ENCODE measurements at regions not wholly inside any gene's neighbourhood (a gene's known extent, or its start where the extent isn't known, plus 50 kb on each side); places are given as distances from the start of the nearest gene placed in this dataset.
"Not testable (repeated sequence)": the region's sequence is repeated elsewhere in the genome, so short reads cannot be mapped to it uniquely, and the experiment has no call there.

- no peak for DNase-seq (ENCODE audit: low spot score)
- intact Hi-C loops (cut with DNase I) = loop anchor here (10.0 kb wide), 1 partner anchor 1449 kb away; no protein-coding TSS in a partner anchor
- Histone ChIP-seq H3K27ac (no peak overlapping the region), H3K36me3 (no peaks in the 10 kb centered on the region), H3K27me3 (replicated peaks; ENCODE audit: insufficient read depth) (no peaks in the 10 kb centered on the region), H3K9me3 (no peaks in the 10 kb centered on the region), H3K4me3 (no peak overlapping the region), H3K4me1 (replicated peaks) (no peaks in the 10 kb centered on the region)
- TF ChIP-seq CTCF (IDR thresholded peaks at IDR 0.05) (no peak), POLR2AphosphoS5 (IDR thresholded peaks at IDR 0.05) (no peak), POLR2A (IDR thresholded peaks at IDR 0.05) (no peak)
- 52% methylated on average over 3 of the region's 3 CpGs for WGBS
Measured at GRCh38 chr4:22625311-22625710, 67.4 kb upstream of the GBA3 start.

GRCh38 chr4:22627851-22628250 lies 64.9 kb upstream of the GBA3 start:
- not testable (repeated sequence) for DNase-seq (ENCODE audit: low spot score); H3K9me3 ChIP-seq; H3K36me3 ChIP-seq; H3K27ac ChIP-seq; H3K27me3 ChIP-seq (replicated peaks; ENCODE audit: insufficient read depth); H3K4me1 ChIP-seq (replicated peaks); H3K4me3 ChIP-seq
- intact Hi-C loops (cut with DNase I) = loop anchor here (10.0 kb wide), 1 partner anchor 1447 kb away; no protein-coding TSS in a partner anchor

GRCh38 chr4:22630161-22630975 lies 62.4 kb upstream of the GBA3 start:
- H3K36me3 ChIP-seq; H3K27ac ChIP-seq; H3K27me3 ChIP-seq (replicated peaks; ENCODE audit: insufficient read depth); H3K9me3 ChIP-seq; intact Hi-C loops (cut with DNase I); DNase-seq (ENCODE audit: low spot score); H3K4me1 ChIP-seq (replicated peaks); H3K4me3 ChIP-seq: not testable (repeated sequence)
- WGBS = 39% methylated on average over 11 of the region's 11 CpGs

- H3K27me3 ChIP-seq (replicated peaks; ENCODE audit: insufficient read depth); DNase-seq (ENCODE audit: low spot score); H3K27ac ChIP-seq; H3K9me3 ChIP-seq; H3K4me3 ChIP-seq; H3K36me3 ChIP-seq; H3K4me1 ChIP-seq (replicated peaks); intact Hi-C loops (cut with DNase I): not testable (repeated sequence)
- WGBS = 97% methylated on average over 5 of the region's 5 CpGs
Measured at GRCh38 chr4:22631167-22631566, 61.6 kb upstream of the GBA3 start.

GRCh38 chr4:22634541-22635181 lies 58.1 kb upstream of the GBA3 start:
- DNase-seq (ENCODE audit: low spot score) = no peak
- no peak overlapping the region for H3K4me3 ChIP-seq
- TF ChIP-seq POLR2AphosphoS5 (IDR thresholded peaks at IDR 0.05) (no peak), POLR2A (IDR thresholded peaks at IDR 0.05) (no peak), CTCF (IDR thresholded peaks at IDR 0.05) (no peak)
- no peak overlapping the region for H3K27ac ChIP-seq
- intact Hi-C loops (cut with DNase I) = no loop called here
- WGBS = 90% methylated on average over 65 of the region's 69 CpGs
- no peaks in the 10 kb centered on the region for H3K27me3 ChIP-seq (replicated peaks; ENCODE audit: insufficient read depth)
- H3K9me3 ChIP-seq = no peaks in the 10 kb centered on the region
- no peaks in the 10 kb centered on the region for H3K36me3 ChIP-seq
- H3K4me1 ChIP-seq (replicated peaks) = no peaks in the 10 kb centered on the region

- H3K4me1 ChIP-seq (replicated peaks); H3K36me3 ChIP-seq; H3K27ac ChIP-seq; intact Hi-C loops (cut with DNase I); H3K27me3 ChIP-seq (replicated peaks; ENCODE audit: insufficient read depth); H3K4me3 ChIP-seq; DNase-seq (ENCODE audit: low spot score); H3K9me3 ChIP-seq: not testable (repeated sequence)
- WGBS = 95% methylated on average over 4 of the region's 4 CpGs
Measured at GRCh38 chr4:22635182-22635549, 57.6 kb upstream of the GBA3 start.

- intact Hi-C loops (cut with DNase I) = no loop called here
- Histone ChIP-seq H3K36me3 (no peaks in the 10 kb centered on the region), H3K4me1 (replicated peaks) (no peaks in the 10 kb centered on the region), H3K4me3 (no peak overlapping the region), H3K27ac (no peak overlapping the region), H3K27me3 (replicated peaks; ENCODE audit: insufficient read depth) (no peaks in the 10 kb centered on the region), H3K9me3 (no peaks in the 10 kb centered on the region)
- TF ChIP-seq CTCF (IDR thresholded peaks at IDR 0.05) (no peak), POLR2A (IDR thresholded peaks at IDR 0.05) (no peak), POLR2AphosphoS5 (IDR thresholded peaks at IDR 0.05) (no peak)
- no peak for DNase-seq (ENCODE audit: low spot score)
- 100% methylated on average over 5 of the region's 5 CpGs for WGBS
Measured at GRCh38 chr4:22635692-22636091, 57.0 kb upstream of the GBA3 start.

Data from prostate gland (tissue), 2 donors.